Thymus (tissue), 11 donors: ENCODE measurements at regions not wholly inside any gene's neighbourhood (a gene's known extent, or its start where the extent isn't known, plus 50 kb on each side); places are given as distances from the start of the nearest gene placed in this dataset.

ENCODE experiments used
- DNase-seq, 9 donors: peaks; one replicate each; pipeline ENCODE4 v3.0.0-alpha.2; 2013; ENCODE audit warnings: low spot score in 9 of 9, low read depth in 6 of 9, missing footprints in 1 of 9
- H3K27ac ChIP-seq, 2 donors: one replicate each; pipeline ENCODE4 v1.5.1; 2013; ENCODE audit warnings: control low read depth in 1 of 2, low read depth in 1 of 2, low read length in 1 of 2, mild to moderate bottlenecking in 1 of 2, moderate library complexity in 1 of 2
- H3K27me3 ChIP-seq, 2 donors: one replicate each; pipeline ENCODE4 v1.5.1; 2013; ENCODE audit warnings: low read length in 1 of 2; ENCODE audit not compliant: control insufficient read depth in 2 of 2, insufficient read depth in 1 of 2
- H3K36me3 ChIP-seq, 2 donors: one replicate each; pipeline ENCODE4 v1.5.1; 2013; ENCODE audit warnings: low read length in 1 of 2, mild to moderate bottlenecking in 1 of 2, moderate library complexity in 1 of 2; ENCODE audit not compliant: control insufficient read depth in 2 of 2, insufficient read depth in 2 of 2
- H3K4me1 ChIP-seq, 2 donors: one replicate each; pipeline ENCODE4 v1.5.1; 2013; ENCODE audit warnings: low read length in 2 of 2; ENCODE audit not compliant: control insufficient read depth in 2 of 2, insufficient read depth in 2 of 2
- H3K4me3 ChIP-seq, 2 donors: one replicate each; pipeline ENCODE4 v1.5.1; 2013; ENCODE audit warnings: low read length in 2 of 2, control low read depth in 1 of 2, mild to moderate bottlenecking in 1 of 2
- H3K9me3 ChIP-seq, 2 donors: one replicate each; pipeline ENCODE4 v1.5.1; 2013; ENCODE audit warnings: low read length in 1 of 2, mild to moderate bottlenecking in 1 of 2; ENCODE audit not compliant: control insufficient read depth in 2 of 2, insufficient read depth in 1 of 2
- WGBS: extraction: QIAGEN DNeasy Blood & Tissue Kit; methylation state at CpG from one replicate; pipeline ENCODE4 v1.1.7; 2013; 5-methylcytosine and 5-hydroxymethylcytosine counted together
- donor health status: healthy.

DNA sequence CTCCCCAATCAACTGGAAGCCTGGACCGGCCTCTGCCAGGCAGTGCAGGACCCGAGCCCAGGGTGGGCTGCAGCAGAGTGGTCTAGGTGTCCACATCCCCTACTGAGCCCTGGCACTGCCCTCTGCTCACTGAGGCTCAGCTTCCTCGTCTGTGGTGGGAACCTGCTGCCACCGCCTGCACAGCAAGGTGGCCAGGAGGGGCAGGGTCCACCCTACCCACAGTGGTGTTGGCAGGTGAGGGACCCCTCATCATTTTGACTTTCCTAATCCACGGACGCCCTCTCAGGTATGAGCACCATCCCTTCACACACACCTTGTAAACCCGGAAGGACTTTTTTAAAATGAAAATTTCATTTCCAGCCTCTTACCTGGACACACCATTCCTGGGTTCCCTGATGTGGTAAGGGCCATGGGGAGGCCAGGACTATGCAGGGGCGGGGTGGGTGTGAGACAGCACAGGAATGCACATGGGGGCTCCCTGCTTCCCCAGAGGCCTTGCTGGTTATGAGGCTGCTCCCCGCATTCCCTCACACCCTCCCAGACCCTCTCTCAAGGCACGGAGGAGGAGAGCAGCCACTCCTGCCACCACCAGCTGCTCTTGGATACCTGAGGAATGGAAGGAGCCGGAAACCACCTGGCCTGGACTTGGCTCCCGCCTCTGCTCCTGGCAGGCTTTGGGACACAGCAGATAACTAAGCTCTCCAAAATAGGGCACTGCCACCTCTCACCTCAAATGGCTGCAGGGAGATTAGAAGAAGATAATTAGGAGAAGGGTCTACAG, 185.9 kb upstream of the TPM1 start:
- Histone ChIP-seq H3K27ac (no peak overlapping the region), H3K4me3 (no peak overlapping the region), H3K36me3 (no peaks in the 10 kb centered on the region), H3K27me3 (peaks cover 0 to 2% of the 10 kb centered on the region in 2 donors), H3K9me3 (no peaks in the 10 kb centered on the region), H3K4me1 (no peaks in the 10 kb centered on the region)
- 93% methylated on average over 12 of the region's 12 CpGs for WGBS
- no peak for DNase-seq

DNA sequence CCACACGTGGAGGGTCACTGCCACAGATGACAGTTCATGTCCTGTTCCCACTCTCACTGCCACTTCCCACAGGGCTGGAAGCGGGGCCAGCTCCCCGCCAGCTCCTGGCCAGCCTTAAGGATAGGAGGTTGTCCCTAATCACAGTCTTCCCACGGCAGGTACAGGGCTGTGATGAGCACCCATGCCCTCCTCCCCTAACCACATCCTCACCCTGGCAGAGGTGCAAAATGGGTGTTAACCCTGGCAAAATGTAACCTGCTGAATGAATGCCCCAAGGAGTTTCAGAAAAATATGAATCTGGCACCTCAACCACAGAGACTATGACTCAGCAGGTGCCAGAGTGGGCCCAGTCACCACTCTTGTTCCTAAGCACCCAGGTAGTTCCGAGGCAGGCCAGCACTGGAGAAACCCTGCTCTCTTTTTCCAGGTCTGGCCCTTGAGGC, 185.1 kb upstream of the TPM1 start:
- no peaks in the 10 kb centered on the region for H3K9me3 ChIP-seq
- H3K36me3 ChIP-seq = no peaks in the 10 kb centered on the region
- WGBS = 84% methylated on average over 5 of the region's 5 CpGs
- no peak overlapping the region for H3K27ac ChIP-seq
- peaks cover 0 to 2% of the 10 kb centered on the region in 2 donors for H3K27me3 ChIP-seq
- no peak overlapping the region for H3K4me3 ChIP-seq
- H3K4me1 ChIP-seq = no peaks in the 10 kb centered on the region
- DNase-seq = no peak

DNA sequence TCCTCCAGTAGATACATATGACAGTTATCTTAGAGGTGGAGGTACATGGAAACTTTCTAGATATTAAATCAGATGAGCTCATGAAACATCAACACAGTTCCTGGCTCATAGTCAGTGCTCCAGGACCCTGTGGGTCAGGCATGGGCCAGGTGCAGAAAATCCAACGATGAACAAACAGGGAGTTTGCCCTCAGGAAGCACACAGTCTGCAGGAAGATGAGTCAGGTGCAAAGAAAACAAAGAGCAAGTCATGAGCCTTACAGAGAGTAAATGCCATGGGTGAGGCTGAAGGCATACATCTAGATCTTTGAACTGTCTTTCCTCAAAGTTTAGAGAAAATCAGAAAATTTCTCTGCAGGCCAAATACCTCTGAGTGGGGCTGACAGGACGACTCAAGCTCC, 184.2 kb upstream of the TPM1 start:
- no peaks in the 10 kb centered on the region for H3K36me3 ChIP-seq
- H3K27ac ChIP-seq = no peak overlapping the region
- 85% methylated on average over 2 of the region's 2 CpGs for WGBS
- no peaks in the 10 kb centered on the region for H3K4me1 ChIP-seq
- H3K27me3 ChIP-seq = peaks cover 0 to 2% of the 10 kb centered on the region in 2 donors
- no peak overlapping the region for H3K4me3 ChIP-seq
- no peaks in the 10 kb centered on the region for H3K9me3 ChIP-seq
- no peak for DNase-seq

DNA sequence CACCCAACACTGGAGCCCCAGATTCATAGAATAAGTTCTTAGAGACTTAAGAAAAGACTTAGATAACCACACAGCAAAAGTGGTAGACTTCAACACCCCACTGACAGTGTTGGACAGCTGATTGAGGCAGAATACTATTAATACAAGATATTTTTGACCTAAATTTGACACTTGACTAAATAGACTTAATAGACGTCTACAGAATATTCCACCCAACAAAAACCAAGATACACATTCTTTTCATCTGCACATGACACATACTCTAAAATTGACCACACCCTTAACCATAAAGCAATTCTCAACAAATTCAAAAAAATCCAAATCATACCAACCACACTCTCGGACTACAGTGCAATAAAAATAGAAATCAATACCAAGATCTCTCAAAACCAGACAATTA, 179.8 kb upstream of the TPM1 start:
- H3K36me3 ChIP-seq = no peaks in the 10 kb centered on the region
- no peak overlapping the region for H3K27ac ChIP-seq
- no peak for DNase-seq
- H3K4me1 ChIP-seq = no peaks in the 10 kb centered on the region
- H3K9me3 ChIP-seq = no peaks in the 10 kb centered on the region
- no peaks in the 10 kb centered on the region for H3K27me3 ChIP-seq
- 94% methylated on average over 2 of the region's 2 CpGs for WGBS
- H3K4me3 ChIP-seq = no peak overlapping the region

DNA sequence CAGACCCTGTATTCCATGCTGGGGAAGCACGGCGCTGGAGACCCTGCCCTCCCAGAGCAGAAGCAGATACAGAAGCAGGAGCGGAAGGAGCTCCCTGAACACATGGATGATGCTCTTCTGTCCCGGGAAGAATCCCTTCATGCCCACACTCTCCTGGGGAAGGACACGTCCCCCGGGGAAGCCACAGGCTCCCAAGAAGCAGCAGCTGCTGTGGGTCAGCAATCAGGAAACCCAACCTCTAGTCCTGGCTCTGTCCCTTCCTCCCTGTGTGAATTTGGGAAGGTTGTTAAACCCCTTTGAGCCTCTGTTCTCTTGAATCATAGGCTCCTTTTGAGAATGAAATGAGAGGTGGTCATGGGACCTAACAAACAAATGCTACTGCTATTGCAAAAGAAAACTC, 176.2 kb upstream of the TPM1 start:
- Histone ChIP-seq H3K27ac (no peak overlapping the region), H3K27me3 (no peaks in the 10 kb centered on the region), H3K4me1 (no peaks in the 10 kb centered on the region), H3K9me3 (no peaks in the 10 kb centered on the region), H3K36me3 (no peaks in the 10 kb centered on the region), H3K4me3 (no peak overlapping the region)
- no peak for DNase-seq
- 89% methylated on average over 6 of the region's 6 CpGs for WGBS

DNA sequence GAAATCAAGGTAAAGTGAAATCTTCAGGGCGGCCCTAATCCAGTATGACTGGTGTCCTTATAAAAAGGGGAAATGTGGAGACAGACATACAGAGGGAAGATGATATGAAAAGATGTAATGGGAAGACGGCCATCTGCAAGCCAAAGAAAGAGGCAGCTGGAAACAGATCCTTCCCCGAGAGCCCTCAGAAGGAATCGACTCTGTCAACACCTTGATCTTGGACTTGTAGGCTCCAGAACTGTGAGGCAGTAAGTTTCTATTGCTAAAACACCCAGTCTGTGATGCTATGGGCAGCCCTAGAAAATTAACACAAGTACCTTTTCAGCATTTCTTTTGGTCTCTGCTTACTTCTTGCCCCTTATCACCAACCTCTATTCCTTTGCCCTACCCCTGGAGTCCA, 174.7 kb upstream of the TPM1 start:
- H3K36me3 ChIP-seq = no peaks in the 10 kb centered on the region
- no peak overlapping the region for H3K4me3 ChIP-seq
- DNase-seq = no peak
- H3K9me3 ChIP-seq = no peaks in the 10 kb centered on the region
- no peaks in the 10 kb centered on the region for H3K4me1 ChIP-seq
- H3K27ac ChIP-seq = no peak overlapping the region
- no peaks in the 10 kb centered on the region for H3K27me3 ChIP-seq
- 94% methylated on average over 4 of the region's 4 CpGs for WGBS

DNA sequence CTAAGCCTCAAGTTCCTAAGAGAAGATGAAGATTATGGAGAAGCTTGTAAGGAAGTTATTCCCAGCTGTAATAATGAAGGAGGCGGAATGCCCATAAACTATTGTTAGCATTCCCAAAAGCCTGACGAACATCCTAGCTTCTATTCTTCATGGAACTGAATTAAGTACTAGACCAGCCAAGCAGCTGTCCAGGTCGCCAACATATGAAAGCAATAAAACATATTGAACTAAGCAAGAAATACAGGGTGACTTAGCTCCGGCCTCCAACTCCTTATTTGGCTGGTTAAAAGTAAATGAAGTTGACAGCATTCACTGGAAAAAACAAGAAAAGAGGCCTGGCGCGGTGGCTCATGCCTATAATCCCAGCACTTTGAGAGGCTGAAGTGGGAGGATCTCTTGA, 174.0 kb upstream of the TPM1 start:
- Histone ChIP-seq H3K27me3 (no peaks in the 10 kb centered on the region), H3K4me3 (no peak overlapping the region), H3K4me1 (no peaks in the 10 kb centered on the region), H3K36me3 (no peaks in the 10 kb centered on the region), H3K9me3 (no peaks in the 10 kb centered on the region), H3K27ac (no peak overlapping the region)
- no peak for DNase-seq
- 95% methylated on average over 6 of the region's 6 CpGs for WGBS

DNA sequence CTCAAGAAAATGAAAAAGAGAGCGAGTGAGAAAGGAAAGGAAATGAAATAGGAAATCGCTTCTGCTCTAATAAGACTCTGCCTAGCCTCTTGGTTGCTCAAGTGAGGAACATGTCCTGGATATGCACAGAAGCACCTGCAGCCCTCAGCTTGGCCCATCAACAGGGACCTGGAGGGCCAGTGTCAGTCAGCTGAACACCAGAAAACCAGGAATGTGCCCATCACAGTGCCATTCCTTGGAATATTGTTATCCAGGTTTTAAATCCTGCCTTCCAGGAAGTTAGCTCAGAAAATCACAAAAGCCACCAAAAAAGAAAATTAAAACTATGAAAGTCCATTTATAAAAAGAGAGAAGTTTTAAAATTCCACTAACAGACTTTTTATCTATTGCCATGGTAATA, 173.4 kb upstream of the TPM1 start:
- Histone ChIP-seq H3K27me3 (no peaks in the 10 kb centered on the region), H3K9me3 (no peaks in the 10 kb centered on the region), H3K36me3 (no peaks in the 10 kb centered on the region), H3K4me3 (no peak overlapping the region), H3K4me1 (no peaks in the 10 kb centered on the region), H3K27ac (no peak overlapping the region)
- 93% methylated on average over 2 of the region's 2 CpGs for WGBS
- DNase-seq = no peak

DNA sequence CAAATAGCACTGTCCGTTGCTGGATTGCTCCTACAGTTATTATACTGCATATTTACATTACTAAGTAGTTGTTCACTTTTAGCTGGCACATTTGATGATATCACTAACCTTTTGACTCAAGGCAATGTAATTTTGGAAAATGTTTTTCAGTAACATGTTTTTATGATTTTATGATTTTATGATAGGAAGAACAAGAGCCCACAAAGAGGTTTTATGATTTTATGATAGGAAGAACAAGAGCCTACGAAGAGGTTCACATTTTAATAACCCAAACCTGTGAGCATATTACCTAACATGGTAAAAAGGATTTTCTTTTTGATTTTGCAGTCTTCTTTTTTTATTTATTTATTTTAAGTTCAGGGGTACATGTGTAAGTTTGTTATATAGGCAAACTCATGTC, 172.3 kb upstream of the TPM1 start:
- Histone ChIP-seq H3K9me3 (no peaks in the 10 kb centered on the region), H3K36me3 (no peaks in the 10 kb centered on the region), H3K27me3 (no peaks in the 10 kb centered on the region), H3K27ac (no peak overlapping the region), H3K4me3 (no peak overlapping the region), H3K4me1 (no peaks in the 10 kb centered on the region)
- WGBS = over 99% methylated on average over 2 of the region's 2 CpGs
- DNase-seq = no peak
